CD14-positive monocyte (primary cell): ENCODE measurements at regions not wholly inside any gene's neighbourhood (a gene's known extent, or its start where the extent isn't known, plus 50 kb on each side); places are given as distances from the start of the nearest gene placed in this dataset.

Experiments used
- DNase-seq, 3 donors: peaks; one replicate each; pipeline ENCODE4 v3.0.0-alpha.2; 2011 to 2022
- H2AFZ ChIP-seq: 2 replicates; pipeline ENCODE4 v1.6.0; 2012; ENCODE audit warnings: mild to moderate bottlenecking, low read depth, low read length, inconsistent platforms; ENCODE audit not compliant: insufficient read depth, poor library complexity, severe bottlenecking
- H3K27ac ChIP-seq, 2 donors: 1 replicate in 1 of 2; 2 replicates in 1 of 2; pipeline ENCODE4 v1.5.1; 2012 to 2013; ENCODE audit warnings: low read length in 2 of 2, control low read depth in 1 of 2, inconsistent platforms in 1 of 2, low read depth in 1 of 2, mild to moderate bottlenecking in 1 of 2
- H3K27me3 ChIP-seq, 2 donors: one replicate each; pipeline versions ENCODE4 v1.6.0 to v1.6.1; 2011 to 2013; ENCODE audit warnings: low read length in 2 of 2; ENCODE audit not compliant: control insufficient read depth in 2 of 2, insufficient read depth in 2 of 2
- H3K36me3 ChIP-seq, 2 donors: replicated peaks in 1 of 2; 1 replicate in 1 of 2; 2 replicates in 1 of 2; pipeline versions ENCODE4 v1.5.1 to v1.6.1; 2012 to 2013; ENCODE audit warnings: low read length in 2 of 2, control low read depth in 1 of 2, inconsistent platforms in 1 of 2, mild to moderate bottlenecking in 1 of 2; ENCODE audit not compliant: insufficient read depth in 2 of 2, control insufficient read depth in 1 of 2
- H3K4me1 ChIP-seq, 2 donors: 1 replicate in 1 of 2; 2 replicates in 1 of 2; pipeline versions ENCODE4 v1.5.1 to v1.6.1; 2012 to 2013; ENCODE audit warnings: low read length in 2 of 2, control low read depth in 1 of 2, inconsistent platforms in 1 of 2, mild to moderate bottlenecking in 1 of 2, moderate library complexity in 1 of 2; ENCODE audit not compliant: insufficient read depth in 2 of 2, control insufficient read depth in 1 of 2
- H3K4me2 ChIP-seq: replicated peaks from 2 replicates; pipeline ENCODE3; 2012; ENCODE audit warnings: low read length, moderate library complexity, mild to moderate bottlenecking; ENCODE audit not compliant: poor library complexity, severe bottlenecking; ENCODE audit errors: extremely low read depth
- H3K4me3 ChIP-seq, 3 experiments: fragments of 200-600 bp in 1 of 3; sonication (generic) in 1 of 3; replicated peaks in 1 of 3; 1 replicate in 2 of 3; 2 replicates in 1 of 3; pipeline ENCODE4 v1.5.1; 2011 to 2013; ENCODE audit warnings: low read length in 3 of 3, mild to moderate bottlenecking in 3 of 3, control low read depth in 2 of 3, low read depth in 2 of 3, inconsistent platforms in 1 of 3, moderate library complexity in 1 of 3
- H3K79me2 ChIP-seq: 2 replicates; pipeline ENCODE4 v1.6.0; 2012; ENCODE audit warnings: mild to moderate bottlenecking, control low read depth, inconsistent platforms, low read length, moderate library complexity; ENCODE audit not compliant: insufficient read depth
- H3K9ac ChIP-seq: 2 replicates; pipeline ENCODE4 v1.6.0; 2017; ENCODE audit warnings: low read length, mild to moderate bottlenecking; ENCODE audit not compliant: insufficient read depth, poor library complexity, severe bottlenecking
- H3K9me3 ChIP-seq, 2 donors: replicated peaks in 1 of 2; 1 replicate in 1 of 2; 2 replicates in 1 of 2; pipeline versions ENCODE4 v1.5.1 to v1.6.1; 2012 to 2013; ENCODE audit warnings: low read length in 2 of 2, control low read depth in 1 of 2; ENCODE audit not compliant: control insufficient read depth in 1 of 2, insufficient read depth in 1 of 2
- H4K20me1 ChIP-seq: 2 replicates; pipeline ENCODE4 v1.6.0; 2012; ENCODE audit warnings: mild to moderate bottlenecking, low read length, control low read depth, moderate library complexity; ENCODE audit not compliant: insufficient read depth
- H3K27ac Mint-ChIP-seq, 7 donors: one replicate each; pipeline ENCODE4 v1.8.0; 2020; ENCODE audit warnings: mild to moderate bottlenecking in 7 of 7, mixed read lengths in 7 of 7, moderate library complexity in 6 of 7, inconsistent platforms in 2 of 7
- H3K27me3 Mint-ChIP-seq, 3 donors: one replicate each; pipeline ENCODE4 v1.8.0; 2021 to 2022; ENCODE audit warnings: low read depth in 3 of 3, mild to moderate bottlenecking in 3 of 3, mixed read lengths in 3 of 3, moderate library complexity in 3 of 3, inconsistent platforms in 1 of 3
- H3K36me3 Mint-ChIP-seq, 2 donors: one replicate each; pipeline ENCODE4 v1.8.0; 2020; ENCODE audit warnings: mixed read lengths in 2 of 2, inconsistent platforms in 1 of 2, mild to moderate bottlenecking in 1 of 2
- H3K4me1 Mint-ChIP-seq: one replicate; pipeline ENCODE4 v1.8.0; 2020; ENCODE audit warnings: mild to moderate bottlenecking, mixed read lengths
- H3K4me3 Mint-ChIP-seq, 2 donors: one replicate each; pipeline ENCODE4 v1.8.0; 2020; ENCODE audit warnings: mild to moderate bottlenecking in 2 of 2, mixed read lengths in 2 of 2, moderate library complexity in 1 of 2
- H3K9me3 Mint-ChIP-seq, 7 donors: one replicate each; pipeline ENCODE4 v1.8.0; 2020 to 2022; ENCODE audit warnings: mixed read lengths in 7 of 7, mild to moderate bottlenecking in 6 of 7, moderate library complexity in 6 of 7, inconsistent platforms in 2 of 7
- CTCF ChIP-seq: fragments of 200-600 bp; IDR thresholded peaks from one replicate; pipeline ENCODE4 v1.8.0; 2022; ENCODE audit warnings: antibody characterized with exemption, mild to moderate bottlenecking
- WGBS: methylation state at CpG from one replicate; pipeline ENCODE4 v1.1.5; 2013; ENCODE audit warnings: missing lambda C conversion rate; ENCODE audit not compliant: insufficient coverage; 5-methylcytosine and 5-hydroxymethylcytosine counted together
- intact Hi-C, 2 donors: fragments of 100-400 bp; cut with micrococcal nuclease; formaldehyde crosslinking; loops; one replicate each; pipeline versions ENCODE4 v1.15.0 to v1.15.1; 2023

GRCh38 chr10:106435081-106435480 is 729.4 kb downstream of the SORCS1 start:
- no peaks in the 10 kb centered on the region for H3K27me3 ChIP-seq
- H3K9me3 Mint-ChIP-seq: peaks cover 0 to 5% (median 2%) of the 10 kb centered on the region in 7 donors
- no peaks in the 10 kb centered on the region for H3K36me3 ChIP-seq
- H3K4me3 Mint-ChIP-seq: no peak overlapping the region
- H3K4me1 ChIP-seq: no peaks in the 10 kb centered on the region
- H3K27me3 Mint-ChIP-seq: no peaks in the 10 kb centered on the region
- H2AFZ ChIP-seq: no peak overlapping the region
- H3K4me1 Mint-ChIP-seq: no peaks in the 10 kb centered on the region
- no peaks in the 10 kb centered on the region for H3K36me3 Mint-ChIP-seq
- H3K27ac ChIP-seq: no peak overlapping the region
- H3K9me3 ChIP-seq: no peaks in the 10 kb centered on the region
- no peak for TF ChIP-seq CTCF
- H3K27ac Mint-ChIP-seq: no peak overlapping the region
- H4K20me1 ChIP-seq: no peaks in the 10 kb centered on the region
- H3K4me2 ChIP-seq: no peak overlapping the region
- DNase-seq: no peak
- no CpG with 5 or more reads among the region's 1 CpG for WGBS
- H3K9ac ChIP-seq: no peak overlapping the region
- H3K79me2 ChIP-seq: no peaks in the 10 kb centered on the region
- no peak overlapping the region for H3K4me3 ChIP-seq
- intact Hi-C loops: no loop called here

GRCh38 chr10:106424981-106425380 is 739.5 kb downstream of the SORCS1 start:
- no peak overlapping the region for H3K9ac ChIP-seq
- no peak for TF ChIP-seq CTCF
- peaks cover 0 to 3% (median 0%) of the 10 kb centered on the region in 7 donors for H3K9me3 Mint-ChIP-seq
- H3K79me2 ChIP-seq: no peaks in the 10 kb centered on the region
- no peak overlapping the region for H3K4me3 Mint-ChIP-seq
- 44% methylated on average over 1 of the region's 1 CpG for WGBS
- H3K27ac ChIP-seq: no peak overlapping the region
- no peak overlapping the region for H3K4me2 ChIP-seq
- no peak overlapping the region for H3K27ac Mint-ChIP-seq
- H3K36me3 ChIP-seq: no peaks in the 10 kb centered on the region
- no peak for DNase-seq
- no peaks in the 10 kb centered on the region for H3K27me3 ChIP-seq
- no peaks in the 10 kb centered on the region for H3K4me1 Mint-ChIP-seq
- no peaks in the 10 kb centered on the region for H3K4me1 ChIP-seq
- H3K9me3 ChIP-seq: peaks cover 0 to 3% of the 10 kb centered on the region in 2 donors
- H3K36me3 Mint-ChIP-seq: no peaks in the 10 kb centered on the region
- peaks cover 0 to 2% (median 0%) of the 10 kb centered on the region in 3 donors for H3K27me3 Mint-ChIP-seq
- no peaks in the 10 kb centered on the region for H4K20me1 ChIP-seq
- intact Hi-C loops: no loop called here
- no peak overlapping the region for H3K4me3 ChIP-seq
- no peak overlapping the region for H2AFZ ChIP-seq
